ENCODE measurements at regions not wholly inside any gene's neighbourhood (a gene's known extent, or its start where the extent isn't known, plus 50 kb on each side); places are given as distances from the start of the nearest gene placed in this dataset.

DNA sequence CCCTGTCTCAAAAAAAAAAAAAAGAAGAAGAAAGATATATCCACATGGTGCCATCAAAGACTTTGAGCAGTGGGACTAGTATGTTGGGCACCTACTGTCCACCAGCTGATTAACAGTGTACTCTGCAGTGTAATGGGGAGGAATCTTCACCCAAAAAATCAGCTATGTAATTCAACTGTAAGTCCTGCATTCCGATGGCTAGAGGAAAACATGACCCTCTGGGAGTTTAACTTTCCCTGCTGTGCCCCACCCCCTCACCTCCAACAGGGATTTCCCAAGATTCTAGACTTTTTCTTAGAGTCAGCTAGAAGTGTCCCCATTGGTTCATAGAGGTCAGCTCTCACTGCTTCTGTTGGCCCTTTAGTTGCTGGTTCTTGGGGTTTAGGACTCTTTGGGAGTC is 221.2 kb upstream of the CLINT1 start:
- Histone ChIP-seq H3K9me3 (replicated peaks; ENCODE audit: insufficient read depth, low read length) (no peaks in the 10 kb centered on the region), H2AFZ (ENCODE audit: low read length) (no peak overlapping the region), H3K9me2 (replicated peaks; ENCODE audit: insufficient read depth, low read length) (no peaks in the 10 kb centered on the region), H3K4me3 (ENCODE audit: low read length) (no peak overlapping the region), H3K79me2 (ENCODE audit: low read length) (no peaks in the 10 kb centered on the region), H3K36me3 (replicated peaks; ENCODE audit: insufficient read depth, low read length) (no peaks in the 10 kb centered on the region), H3K27ac (ENCODE audit: low read length) (no peak overlapping the region), H3K27me3 (replicated peaks; ENCODE audit: insufficient read depth, low read length) (no peaks in the 10 kb centered on the region), H3K4me2 (ENCODE audit: low read depth, low read length) (no peak overlapping the region), H3F3A (ENCODE audit: insufficient read depth, low read length) (no peaks in the 10 kb centered on the region), H4K20me1 (ENCODE audit: insufficient read depth, low read length) (no peaks in the 10 kb centered on the region), H3K4me1 (ENCODE audit: low read length) (no peaks in the 10 kb centered on the region), H3K9ac (ENCODE audit: low read length) (no peak overlapping the region)
- TF ChIP-seq, protein P1, sequence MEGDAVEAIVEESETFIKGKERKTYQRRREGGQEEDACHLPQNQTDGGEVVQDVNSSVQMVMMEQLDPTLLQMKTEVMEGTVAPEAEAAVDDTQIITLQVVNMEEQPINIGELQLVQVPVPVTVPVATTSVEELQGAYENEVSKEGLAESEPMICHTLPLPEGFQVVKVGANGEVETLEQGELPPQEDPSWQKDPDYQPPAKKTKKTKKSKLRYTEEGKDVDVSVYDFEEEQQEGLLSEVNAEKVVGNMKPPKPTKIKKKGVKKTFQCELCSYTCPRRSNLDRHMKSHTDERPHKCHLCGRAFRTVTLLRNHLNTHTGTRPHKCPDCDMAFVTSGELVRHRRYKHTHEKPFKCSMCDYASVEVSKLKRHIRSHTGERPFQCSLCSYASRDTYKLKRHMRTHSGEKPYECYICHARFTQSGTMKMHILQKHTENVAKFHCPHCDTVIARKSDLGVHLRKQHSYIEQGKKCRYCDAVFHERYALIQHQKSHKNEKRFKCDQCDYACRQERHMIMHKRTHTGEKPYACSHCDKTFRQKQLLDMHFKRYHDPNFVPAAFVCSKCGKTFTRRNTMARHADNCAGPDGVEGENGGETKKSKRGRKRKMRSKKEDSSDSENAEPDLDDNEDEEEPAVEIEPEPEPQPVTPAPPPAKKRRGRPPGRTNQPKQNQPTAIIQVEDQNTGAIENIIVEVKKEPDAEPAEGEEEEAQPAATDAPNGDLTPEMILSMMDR (IDR thresholded peaks at IDR 0.05; ENCODE audit: low read length) = no peak
- TF ChIP-seq EZH2phosphoT487 (IDR thresholded peaks at IDR 0.05; ENCODE audit: low read length) (no peak), EZH2 (optimal IDR thresholded peaks at IDR 0.05; ENCODE audit: low read depth, low read length) (no peak)
- no peak for DNase-seq

DNA sequence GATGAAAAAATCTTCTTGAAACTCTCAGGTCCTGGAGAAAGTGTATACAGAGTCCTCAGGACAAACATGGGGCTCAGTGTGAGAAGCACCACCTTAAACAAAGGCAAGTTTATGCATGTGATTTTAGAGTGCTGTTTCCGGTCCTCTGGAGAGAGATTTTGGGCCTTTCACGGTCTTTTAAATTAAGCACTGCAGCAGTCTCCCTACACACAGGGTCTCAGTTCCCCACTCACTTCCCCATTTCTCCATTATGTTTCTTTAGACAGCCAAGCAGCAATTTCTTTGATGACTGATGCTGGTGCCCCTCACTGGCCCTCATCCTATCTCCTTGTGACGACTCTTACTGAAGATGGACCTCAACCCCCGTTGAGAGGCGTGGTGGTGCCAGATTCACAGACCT is 220.2 kb upstream of the CLINT1 start:
- Histone ChIP-seq H3K9me3 (replicated peaks; ENCODE audit: insufficient read depth, low read length) (no peaks in the 10 kb centered on the region), H3K79me2 (ENCODE audit: low read length) (no peaks in the 10 kb centered on the region), H3K4me2 (ENCODE audit: low read depth, low read length) (no peak overlapping the region), H3K9me2 (replicated peaks; ENCODE audit: insufficient read depth, low read length) (no peaks in the 10 kb centered on the region), H3K27ac (ENCODE audit: low read length) (no peak overlapping the region), H3K4me1 (ENCODE audit: low read length) (no peaks in the 10 kb centered on the region), H4K20me1 (ENCODE audit: insufficient read depth, low read length) (no peaks in the 10 kb centered on the region), H3K9ac (ENCODE audit: low read length) (no peak overlapping the region), H3K27me3 (replicated peaks; ENCODE audit: insufficient read depth, low read length) (no peaks in the 10 kb centered on the region), H3K4me3 (ENCODE audit: low read length) (no peak overlapping the region), H2AFZ (ENCODE audit: low read length) (no peak overlapping the region), H3F3A (ENCODE audit: insufficient read depth, low read length) (no peaks in the 10 kb centered on the region), H3K36me3 (replicated peaks; ENCODE audit: insufficient read depth, low read length) (no peaks in the 10 kb centered on the region)
- TF ChIP-seq, protein P1 (IDR thresholded peaks at IDR 0.05; ENCODE audit: low read length) = no peak
- no peak for TF ChIP-seq EZH2phosphoT487 (IDR thresholded peaks at IDR 0.05; ENCODE audit: low read length)
- TF ChIP-seq EZH2 (optimal IDR thresholded peaks at IDR 0.05; ENCODE audit: low read depth, low read length) = no peak
- no peak for DNase-seq

DNA sequence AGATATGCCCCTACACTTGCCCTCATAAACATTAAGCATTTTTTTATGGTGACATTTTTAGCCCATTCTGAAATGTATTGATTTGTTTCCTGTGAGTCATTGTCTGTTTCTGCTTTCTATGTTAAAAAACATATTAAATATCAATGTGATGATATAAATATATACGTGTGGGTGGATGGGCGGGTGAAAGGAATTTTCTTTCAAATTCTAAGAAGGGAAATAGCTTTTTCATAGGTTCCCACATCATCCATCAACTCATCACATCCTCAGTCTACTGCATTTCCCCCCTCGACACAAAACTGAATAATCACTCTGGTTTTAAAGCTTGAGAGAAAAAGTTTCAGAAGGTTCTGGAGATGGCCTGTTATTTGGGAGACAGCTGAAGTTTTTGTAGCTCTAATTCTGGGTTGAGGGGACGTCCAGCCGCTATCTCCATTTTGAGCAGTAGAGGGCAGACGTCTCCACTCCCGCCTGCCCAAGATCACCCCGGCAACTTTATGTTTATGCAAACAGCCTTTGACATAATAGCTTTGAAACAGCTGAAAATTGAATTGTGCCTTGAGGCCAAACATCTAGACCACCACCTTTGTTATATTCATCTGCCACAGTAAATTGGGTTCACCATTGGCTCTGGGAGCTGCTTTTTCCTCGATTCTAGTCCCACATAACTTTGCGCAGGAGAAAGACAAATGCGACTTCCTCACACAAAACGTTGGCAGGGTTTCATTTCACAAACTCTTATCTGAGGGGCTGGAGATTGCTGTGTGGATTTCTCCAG is 216.2 kb upstream of the CLINT1 start:
- Histone ChIP-seq H3K27ac (ENCODE audit: low read length) (no peak overlapping the region), H2AFZ (ENCODE audit: low read length) (no peak overlapping the region), H3K4me2 (ENCODE audit: low read depth, low read length) (no peak overlapping the region)

More for the DNA sequence above, 216.2 kb upstream of the CLINT1 start:
- DNase-seq = peak; percentile 56
- Histone ChIP-seq H3K79me2 (ENCODE audit: low read length) (no peaks in the 10 kb centered on the region), H3K27me3 (replicated peaks; ENCODE audit: insufficient read depth, low read length) (no peaks in the 10 kb centered on the region), H3K4me1 (ENCODE audit: low read length) (no peaks in the 10 kb centered on the region), H4K20me1 (ENCODE audit: insufficient read depth, low read length) (no peaks in the 10 kb centered on the region), H3K9me2 (replicated peaks; ENCODE audit: insufficient read depth, low read length) (no peaks in the 10 kb centered on the region), H3K9me3 (replicated peaks; ENCODE audit: insufficient read depth, low read length) (no peaks in the 10 kb centered on the region), H3K4me3 (ENCODE audit: low read length) (no peak overlapping the region), H3K9ac (ENCODE audit: low read length) (no peak overlapping the region), H3F3A (ENCODE audit: insufficient read depth, low read length) (no peaks in the 10 kb centered on the region), H3K36me3 (replicated peaks; ENCODE audit: insufficient read depth, low read length) (no peaks in the 10 kb centered on the region)
- no peak for TF ChIP-seq EZH2 (optimal IDR thresholded peaks at IDR 0.05; ENCODE audit: low read depth, low read length)
- TF ChIP-seq, protein P1 (IDR thresholded peaks at IDR 0.05; ENCODE audit: low read length) = peak; percentile 86

Data from MM.1S (cell line).